Fibroblast of pulmonary artery (primary cell): ENCODE measurements at regions not wholly inside any gene's neighbourhood (a gene's known extent, or its start where the extent isn't known, plus 50 kb on each side); places are given as distances from the start of the nearest gene placed in this dataset.

ENCODE experiments used
- DNase-seq: peaks from one replicate; pipeline ENCODE4 v3.0.0-alpha.2; 2010; ENCODE audit warnings: low read depth
- H3K4me3 ChIP-seq: replicated peaks from 2 replicates; pipeline ENCODE4 v1.5.1; 2011; ENCODE audit warnings: low read depth, mild to moderate bottlenecking, control low read depth, low read length, moderate library complexity
- TF ChIP-seq, protein P1 (sequence below): IDR thresholded peaks from 2 replicates; pipeline ENCODE4 v1.5.1; 2011; ENCODE audit warnings: mild to moderate bottlenecking, control low read depth, low read length, inconsistent platforms; ENCODE audit errors: missing control alignments

DNA sequence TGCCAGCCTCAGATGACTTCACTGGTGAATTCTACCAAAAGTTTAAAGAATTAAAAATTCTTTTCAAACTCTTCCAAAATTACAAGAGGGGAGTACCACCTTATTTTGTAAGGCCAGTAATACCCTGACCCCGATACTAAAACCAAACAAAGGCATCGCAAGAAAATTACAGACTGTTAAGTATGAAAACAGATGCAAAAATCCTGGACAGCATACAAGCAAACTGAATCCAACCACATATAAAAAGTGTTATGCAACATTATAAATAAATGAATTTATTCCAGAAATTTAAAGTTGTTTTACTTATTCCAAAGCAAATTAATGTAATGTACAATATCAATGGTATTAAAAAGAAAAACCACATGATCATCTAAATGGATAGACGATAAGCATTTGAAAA, 873.6 kb upstream of the GJE1 start:
- H3K4me3 ChIP-seq: no peak overlapping the region
- TF ChIP-seq, protein P1, sequence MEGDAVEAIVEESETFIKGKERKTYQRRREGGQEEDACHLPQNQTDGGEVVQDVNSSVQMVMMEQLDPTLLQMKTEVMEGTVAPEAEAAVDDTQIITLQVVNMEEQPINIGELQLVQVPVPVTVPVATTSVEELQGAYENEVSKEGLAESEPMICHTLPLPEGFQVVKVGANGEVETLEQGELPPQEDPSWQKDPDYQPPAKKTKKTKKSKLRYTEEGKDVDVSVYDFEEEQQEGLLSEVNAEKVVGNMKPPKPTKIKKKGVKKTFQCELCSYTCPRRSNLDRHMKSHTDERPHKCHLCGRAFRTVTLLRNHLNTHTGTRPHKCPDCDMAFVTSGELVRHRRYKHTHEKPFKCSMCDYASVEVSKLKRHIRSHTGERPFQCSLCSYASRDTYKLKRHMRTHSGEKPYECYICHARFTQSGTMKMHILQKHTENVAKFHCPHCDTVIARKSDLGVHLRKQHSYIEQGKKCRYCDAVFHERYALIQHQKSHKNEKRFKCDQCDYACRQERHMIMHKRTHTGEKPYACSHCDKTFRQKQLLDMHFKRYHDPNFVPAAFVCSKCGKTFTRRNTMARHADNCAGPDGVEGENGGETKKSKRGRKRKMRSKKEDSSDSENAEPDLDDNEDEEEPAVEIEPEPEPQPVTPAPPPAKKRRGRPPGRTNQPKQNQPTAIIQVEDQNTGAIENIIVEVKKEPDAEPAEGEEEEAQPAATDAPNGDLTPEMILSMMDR: no peak
- no peak for DNase-seq

GRCh38 chr6:141258516-141258915, 874.2 kb upstream of the GJE1 start:
- no peak for DNase-seq
- no peak overlapping the region for H3K4me3 ChIP-seq
- TF ChIP-seq, protein P1: no peak

GRCh38 chr6:141254336-141254735, 878.4 kb upstream of the GJE1 start:
- H3K4me3 ChIP-seq: no peak overlapping the region
- TF ChIP-seq, protein P1: no peak
- no peak for DNase-seq

DNA sequence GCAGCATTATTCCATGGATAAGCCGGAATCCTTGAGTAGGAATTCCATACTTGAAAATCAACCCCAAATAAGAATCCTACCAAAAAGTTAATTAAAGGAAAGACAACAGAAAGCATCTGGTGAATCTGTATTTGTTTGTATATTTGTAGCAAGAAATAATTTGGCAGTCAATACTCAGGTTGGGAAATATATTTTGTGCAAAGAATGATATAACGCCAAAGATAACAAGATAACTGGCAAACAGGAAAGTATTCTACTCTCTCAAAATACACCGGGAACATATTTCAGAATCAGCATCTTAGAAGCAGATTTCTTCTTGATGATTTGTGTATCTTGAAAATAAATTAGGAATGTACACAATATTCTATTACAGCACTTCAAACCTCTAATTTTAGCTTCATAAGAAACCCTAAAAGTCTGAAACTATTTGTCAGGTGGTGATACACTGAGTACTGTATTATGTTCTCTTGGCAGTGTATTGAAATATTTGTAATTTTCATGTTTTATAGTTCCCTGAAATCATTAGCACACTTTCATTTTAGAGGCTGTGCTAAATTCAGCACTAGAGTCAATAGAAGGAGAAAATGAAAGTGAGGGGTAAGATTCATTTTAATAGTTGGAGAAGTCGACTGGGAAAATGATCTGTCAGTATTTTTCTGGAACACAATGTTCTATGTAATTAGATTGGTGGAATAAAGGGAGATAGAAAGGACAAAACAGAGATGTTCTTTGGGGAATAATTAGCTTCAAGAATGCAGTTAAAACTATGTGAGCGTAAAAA, 879.7 kb upstream of the GJE1 start:
- H3K4me3 ChIP-seq: no peak overlapping the region

GRCh38 chr6:141251286-141251685, 881.4 kb upstream of the GJE1 start:
- TF ChIP-seq, protein P1: no peak
- no peak overlapping the region for H3K4me3 ChIP-seq
- no peak for DNase-seq

More for the DNA sequence above, 879.7 kb upstream of the GJE1 start:
- DNase-seq: no peak
- TF ChIP-seq, protein P1: no peak

DNA sequence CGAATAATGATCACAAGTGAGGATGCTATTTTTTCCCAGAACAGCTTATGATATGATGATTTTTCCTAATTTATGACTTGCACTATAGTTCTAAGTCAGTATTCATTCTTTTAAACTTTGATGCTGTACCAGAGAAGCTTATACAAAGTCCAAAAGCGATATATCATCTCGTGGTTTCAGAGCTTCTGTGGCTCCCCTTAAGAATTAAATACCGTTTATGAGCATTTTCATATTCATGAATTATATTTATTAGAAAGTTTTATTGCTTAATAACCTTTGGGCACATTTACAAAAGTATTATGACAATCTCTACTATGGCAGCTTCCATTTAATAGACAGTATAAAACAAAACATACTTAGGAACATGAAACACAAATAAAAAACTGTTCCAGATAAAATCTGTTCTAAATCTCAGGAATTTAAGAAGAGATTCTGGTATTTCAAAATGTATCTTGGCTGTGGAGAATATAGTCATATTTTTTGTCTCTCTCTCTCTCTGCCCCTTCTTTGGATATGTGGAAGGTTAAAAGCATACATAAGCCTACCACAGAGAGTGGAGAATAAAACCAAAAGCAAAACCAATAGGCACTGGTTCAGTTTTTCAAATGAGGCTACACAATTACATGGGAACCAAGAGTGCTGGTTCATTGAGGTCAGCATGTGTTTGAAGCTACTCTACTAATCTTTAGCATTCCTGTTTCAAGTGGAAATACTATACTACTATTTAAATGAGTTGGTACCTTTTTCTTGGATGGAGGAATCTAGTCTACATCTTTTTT, 884.5 kb upstream of the GJE1 start:
- TF ChIP-seq, protein P1: no peak
- DNase-seq: no peak
- H3K4me3 ChIP-seq: no peak overlapping the region

DNA sequence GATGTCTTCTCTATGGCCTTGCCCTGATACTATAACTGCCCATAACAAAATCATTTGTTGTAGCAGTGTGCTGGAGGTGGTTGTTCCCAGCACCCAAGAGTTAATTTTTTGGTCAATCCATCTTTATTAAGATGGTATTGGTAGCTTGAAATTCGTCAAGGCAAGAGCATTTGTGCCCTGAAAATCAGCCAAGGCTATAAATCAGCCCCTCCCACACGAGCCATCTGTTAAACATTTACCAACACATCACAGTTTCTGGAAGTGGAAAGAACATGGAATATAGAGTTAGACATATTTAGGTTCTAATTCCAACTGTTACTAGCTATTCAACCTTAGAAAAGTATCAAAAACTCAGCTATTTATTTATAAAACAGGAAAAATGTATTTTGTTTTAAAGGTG, 888.4 kb upstream of the GJE1 start:
- no peak for DNase-seq
- TF ChIP-seq, protein P1: no peak
- no peak overlapping the region for H3K4me3 ChIP-seq
